HFFc6 (cell line): ENCODE measurements at regions not wholly inside any gene's neighbourhood (a gene's known extent, or its start where the extent isn't known, plus 50 kb on each side); places are given as distances from the start of the nearest gene placed in this dataset.

Experiments
- DNase-seq: peaks from one replicate; pipeline ENCODE4 v3.0.0-alpha.2; 2018
- H3K27ac Mint-ChIP-seq: 2 replicates; pipeline ENCODE4 v1.8.0; 2020; ENCODE audit warnings: mild to moderate bottlenecking, mixed read lengths
- H3K27me3 Mint-ChIP-seq: 2 replicates; pipeline ENCODE4 v1.8.0; 2021; ENCODE audit warnings: mild to moderate bottlenecking, moderate library complexity, mixed read lengths; ENCODE audit not compliant: insufficient read depth
- H3K36me3 Mint-ChIP-seq: 2 replicates; pipeline ENCODE4 v1.8.0; 2021; ENCODE audit warnings: low read depth, mixed read lengths
- H3K4me1 Mint-ChIP-seq: 2 replicates; pipeline ENCODE4 v1.8.0; 2020; ENCODE audit warnings: low read depth, mixed read lengths
- H3K4me3 Mint-ChIP-seq: 2 replicates; pipeline ENCODE4 v1.8.0; 2020; ENCODE audit warnings: mild to moderate bottlenecking, moderate library complexity, mixed read lengths
- H3K9me3 Mint-ChIP-seq: 2 replicates; pipeline ENCODE4 v1.8.0; 2020; ENCODE audit warnings: mild to moderate bottlenecking, mixed read lengths
- TF ChIP-seq, protein P1 (sequence below): fragments of 200-600 bp; sonication (generic); IDR thresholded peaks from 2 replicates; pipeline ENCODE4 v1.5.0; 2021; ENCODE audit warnings: antibody characterized with exemption, mild to moderate bottlenecking

DNA sequence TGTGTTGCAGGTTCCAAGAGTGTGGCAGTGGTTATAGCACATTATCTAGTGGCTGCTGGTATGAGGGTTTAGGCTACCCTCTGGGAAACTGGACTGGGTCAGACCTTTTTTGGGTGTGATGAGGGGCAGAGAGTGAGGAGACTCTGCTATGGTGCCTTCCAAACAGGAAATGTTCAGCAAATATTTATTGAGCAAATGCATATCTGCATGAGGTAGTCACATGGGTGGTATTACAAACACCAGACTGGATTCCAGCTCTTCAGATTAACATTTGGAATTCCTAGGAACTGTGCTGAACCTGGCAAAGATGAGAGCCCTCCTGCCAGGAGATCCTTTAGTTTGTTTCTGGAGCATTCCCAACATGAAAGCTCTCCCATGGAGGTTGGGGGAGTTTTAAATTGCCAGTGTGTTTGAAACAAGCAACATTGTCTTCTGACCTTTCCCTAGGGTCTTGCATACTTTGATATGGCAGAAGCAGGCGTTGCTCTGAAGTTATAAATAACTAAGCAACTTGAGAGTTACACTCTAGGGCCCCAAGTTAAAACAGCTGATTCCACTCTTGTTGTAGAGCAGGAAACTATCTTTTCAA lies 341.2 kb upstream of the C2CD4B start:
- Mint-ChIP-seq H3K27ac (peak overlapping the region; percentile 88), H3K9me3 (no peaks in the 10 kb centered on the region), H3K36me3 (no peaks in the 10 kb centered on the region), H3K4me1 (peaks cover 55% of the 10 kb centered on the region), H3K4me3 (peak overlapping the region; percentile 64), H3K27me3 (peaks cover 3% of the 10 kb centered on the region)
- DNase-seq = peak; percentile 63
- TF ChIP-seq, protein P1, sequence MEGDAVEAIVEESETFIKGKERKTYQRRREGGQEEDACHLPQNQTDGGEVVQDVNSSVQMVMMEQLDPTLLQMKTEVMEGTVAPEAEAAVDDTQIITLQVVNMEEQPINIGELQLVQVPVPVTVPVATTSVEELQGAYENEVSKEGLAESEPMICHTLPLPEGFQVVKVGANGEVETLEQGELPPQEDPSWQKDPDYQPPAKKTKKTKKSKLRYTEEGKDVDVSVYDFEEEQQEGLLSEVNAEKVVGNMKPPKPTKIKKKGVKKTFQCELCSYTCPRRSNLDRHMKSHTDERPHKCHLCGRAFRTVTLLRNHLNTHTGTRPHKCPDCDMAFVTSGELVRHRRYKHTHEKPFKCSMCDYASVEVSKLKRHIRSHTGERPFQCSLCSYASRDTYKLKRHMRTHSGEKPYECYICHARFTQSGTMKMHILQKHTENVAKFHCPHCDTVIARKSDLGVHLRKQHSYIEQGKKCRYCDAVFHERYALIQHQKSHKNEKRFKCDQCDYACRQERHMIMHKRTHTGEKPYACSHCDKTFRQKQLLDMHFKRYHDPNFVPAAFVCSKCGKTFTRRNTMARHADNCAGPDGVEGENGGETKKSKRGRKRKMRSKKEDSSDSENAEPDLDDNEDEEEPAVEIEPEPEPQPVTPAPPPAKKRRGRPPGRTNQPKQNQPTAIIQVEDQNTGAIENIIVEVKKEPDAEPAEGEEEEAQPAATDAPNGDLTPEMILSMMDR = no peak

DNA sequence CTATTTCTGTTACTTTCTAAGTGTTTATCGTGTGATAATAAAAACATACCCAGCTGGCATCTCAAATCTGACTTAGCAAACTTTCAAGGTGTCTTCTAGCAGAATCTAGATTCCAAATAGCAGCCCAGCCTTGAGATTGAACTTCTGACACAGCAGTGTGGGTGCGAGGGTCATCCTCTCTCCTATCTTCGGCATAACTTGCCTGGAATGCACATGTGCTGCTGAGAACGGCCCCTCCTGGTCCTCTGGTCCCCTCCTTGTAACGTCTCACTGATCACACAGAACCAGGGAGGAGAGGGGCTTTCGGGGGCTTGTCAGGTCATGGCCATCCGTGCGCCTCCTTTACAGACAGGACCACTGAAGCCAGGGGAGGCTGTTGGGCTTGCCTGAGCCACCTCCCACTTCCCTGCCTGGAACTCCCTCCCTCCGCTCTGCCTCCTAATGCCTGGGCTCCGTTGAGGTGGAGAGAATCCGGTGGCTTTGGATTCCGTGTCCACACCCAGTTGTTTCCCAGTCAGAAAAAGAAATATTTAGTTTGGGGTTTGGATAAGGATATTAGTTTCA lies 344.4 kb upstream of the C2CD4B start:
- TF ChIP-seq, protein P1 = no peak
- Mint-ChIP-seq H3K4me1 (peaks cover 31% of the 10 kb centered on the region), H3K9me3 (no peaks in the 10 kb centered on the region), H3K27me3 (no peaks in the 10 kb centered on the region; the same call in none of the 2 replicates), H3K36me3 (peaks cover 8% of the 10 kb centered on the region), H3K4me3 (no peak overlapping the region), H3K27ac (no peak overlapping the region)
- no peak for DNase-seq

DNA sequence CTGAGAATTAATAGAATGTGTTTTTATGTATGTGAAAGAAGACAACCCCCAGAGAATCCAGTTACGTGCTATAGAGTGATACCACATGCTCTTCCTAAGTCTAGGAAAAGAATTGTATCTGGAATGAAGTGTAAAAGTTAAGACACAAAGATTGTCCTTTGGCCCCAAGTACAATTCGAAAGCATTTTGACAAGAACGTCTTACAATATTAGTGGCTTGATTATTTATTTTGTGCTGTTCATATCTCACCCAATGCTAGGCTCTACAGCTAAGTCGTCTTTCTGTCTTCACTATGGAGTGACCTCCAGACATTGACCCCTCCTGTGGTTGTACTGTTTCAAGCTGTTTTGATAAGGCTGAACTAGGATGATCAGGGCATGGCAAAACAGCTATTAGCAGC lies 345.7 kb upstream of the C2CD4B start:
- DNase-seq = no peak
- TF ChIP-seq, protein P1 = no peak
- no peak overlapping the region for H3K4me3 Mint-ChIP-seq
- H3K36me3 Mint-ChIP-seq = peaks cover 8% of the 10 kb centered on the region
- no peaks in the 10 kb centered on the region; the same call in none of the 2 replicates for H3K27me3 Mint-ChIP-seq
- no peaks in the 10 kb centered on the region for H3K9me3 Mint-ChIP-seq
- no peak overlapping the region for H3K27ac Mint-ChIP-seq
- peaks cover 27% of the 10 kb centered on the region for H3K4me1 Mint-ChIP-seq

DNA sequence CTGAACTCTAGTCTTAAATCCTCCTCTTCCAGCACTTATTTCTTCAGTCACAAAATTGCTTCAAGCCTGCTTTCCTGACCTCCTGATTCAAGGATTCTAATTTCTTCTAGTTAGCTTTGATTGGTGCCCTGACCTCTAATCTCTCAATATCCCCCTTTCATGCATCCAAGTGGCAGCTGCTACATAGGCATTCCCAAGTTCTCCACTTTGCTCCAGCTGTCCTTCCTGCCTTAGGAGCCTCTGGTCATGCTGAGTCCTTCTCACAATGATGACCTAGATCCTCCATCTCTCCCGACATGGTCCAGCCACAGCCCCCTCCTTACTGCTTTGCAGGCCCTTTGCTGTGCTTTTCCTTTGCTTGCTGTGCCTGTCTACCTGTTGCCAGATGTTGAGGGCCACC lies 347.8 kb upstream of the C2CD4B start:
- TF ChIP-seq, protein P1 = no peak
- Mint-ChIP-seq H3K27ac (no peak overlapping the region), H3K36me3 (peaks cover 8% of the 10 kb centered on the region), H3K9me3 (no peaks in the 10 kb centered on the region), H3K4me1 (peaks cover 15% of the 10 kb centered on the region), H3K27me3 (peaks cover 1% of the 10 kb centered on the region; the same call in 1 of the 2 replicates), H3K4me3 (no peak overlapping the region)
- no peak for DNase-seq

DNA sequence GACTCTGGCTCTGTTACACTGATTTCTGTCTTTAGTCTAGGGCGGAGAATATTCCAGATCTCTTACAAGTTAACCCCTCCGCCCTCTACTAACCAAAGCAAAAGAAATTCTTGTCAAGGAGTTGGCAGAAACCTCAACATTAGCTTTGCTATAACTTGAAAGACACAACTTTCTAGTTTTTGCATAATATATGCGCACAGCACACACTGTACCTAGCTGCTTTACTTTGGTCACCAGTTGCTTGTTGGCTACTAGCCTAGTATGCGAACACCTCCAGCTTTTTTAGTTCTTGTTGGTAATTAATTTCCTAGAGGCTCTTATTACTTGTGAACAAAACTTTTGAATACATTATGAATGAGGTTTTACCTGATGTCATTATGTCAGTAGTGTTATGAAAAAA lies 348.8 kb upstream of the C2CD4B start:
- Mint-ChIP-seq H3K9me3 (no peaks in the 10 kb centered on the region), H3K4me3 (no peak overlapping the region), H3K4me1 (peaks cover 15% of the 10 kb centered on the region), H3K27ac (no peak overlapping the region), H3K36me3 (peaks cover 8% of the 10 kb centered on the region), H3K27me3 (peaks cover 1% of the 10 kb centered on the region; the same call in 1 of the 2 replicates)
- DNase-seq = no peak
- TF ChIP-seq, protein P1 = no peak
